ENCODE measurements at regions not wholly inside any gene's neighbourhood (a gene's known extent, or its start where the extent isn't known, plus 50 kb on each side); places are given as distances from the start of the nearest gene placed in this dataset.
"Not testable (repeated sequence)": the region's sequence is repeated elsewhere in the genome, so short reads cannot be mapped to it uniquely, and the experiment has no call there.

- H3K4me3 ChIP-seq (ENCODE audit: low read depth, low read length): no peak overlapping the region
Observed at GRCh38 chr5:117394506-117395157, 820.0 kb upstream of the SEMA6A start.

DNA sequence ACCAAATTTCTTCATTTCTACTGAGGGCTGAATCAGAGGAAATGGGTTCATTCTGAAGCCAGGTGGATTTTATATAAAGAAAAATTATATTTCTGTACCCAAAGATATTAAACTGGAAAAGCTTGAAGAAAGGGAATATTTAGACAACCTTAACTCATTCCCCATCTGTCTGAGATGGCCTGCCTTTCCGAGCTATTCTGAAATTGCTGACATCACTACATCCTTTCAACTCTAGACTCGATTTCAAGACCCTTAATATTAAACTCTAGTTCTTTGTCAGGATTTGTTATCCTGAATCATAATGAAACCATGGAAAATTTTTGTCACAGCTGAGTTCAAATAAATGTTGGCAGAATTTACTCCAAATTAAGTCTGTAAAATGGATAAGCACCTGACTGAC lies 818.5 kb upstream of the SEMA6A start:
- no peak overlapping the region for H3K4me3 ChIP-seq (ENCODE audit: low read depth, low read length)

GRCh38 chr5:117380316-117380715 lies 805.7 kb upstream of the SEMA6A start:
- no peak overlapping the region for H3K4me3 ChIP-seq (ENCODE audit: low read depth, low read length)

DNA sequence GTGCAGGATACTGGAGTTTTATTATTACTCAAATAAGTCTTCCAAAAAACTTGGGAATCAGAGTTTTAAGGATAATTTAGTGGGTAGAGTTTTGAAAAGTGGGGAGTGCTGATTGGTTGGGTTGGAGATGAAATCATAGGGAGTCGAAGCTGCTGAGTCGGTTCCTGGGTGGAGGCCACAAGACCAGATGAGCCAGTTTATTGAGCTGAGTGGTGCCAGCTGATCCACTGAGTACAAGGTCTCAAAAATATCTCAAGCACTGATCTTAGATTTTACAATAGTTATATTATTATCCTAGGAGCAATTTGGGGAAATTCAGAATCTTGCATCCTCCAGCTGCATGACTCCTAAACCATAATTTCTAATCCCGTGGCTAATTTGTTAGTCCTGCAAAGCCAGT lies 804.9 kb upstream of the SEMA6A start:
- H3K4me3 ChIP-seq (ENCODE audit: low read depth, low read length): no peak overlapping the region

DNA sequence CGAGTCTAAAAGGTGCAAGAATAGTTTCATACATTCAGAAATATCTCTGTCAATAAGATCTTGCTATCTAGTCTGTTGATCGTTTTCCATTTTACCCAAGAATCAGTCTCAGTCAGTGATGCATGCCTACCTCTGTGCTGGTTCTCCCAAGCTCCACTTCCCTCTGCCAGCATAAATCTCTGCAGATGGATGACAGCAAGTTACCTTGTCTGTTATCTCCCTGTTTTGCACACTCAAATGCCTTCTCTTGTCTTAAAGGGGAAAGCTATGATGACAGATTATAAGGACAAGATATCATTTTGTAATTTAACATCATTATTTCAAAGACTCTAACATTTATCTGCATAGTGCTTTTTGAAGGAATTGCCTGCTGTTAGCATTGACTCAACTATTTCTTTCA lies 802.1 kb upstream of the SEMA6A start:
- no peak overlapping the region for H3K4me3 ChIP-seq (ENCODE audit: low read depth, low read length)

GRCh38 chr5:117359895-117360294 lies 785.3 kb upstream of the SEMA6A start:
- no peak overlapping the region for H3K4me3 ChIP-seq (ENCODE audit: low read depth, low read length)

GRCh38 chr5:117357886-117358285 lies 783.3 kb upstream of the SEMA6A start:
- H3K4me3 ChIP-seq (ENCODE audit: low read depth, low read length): no peak overlapping the region

DNA sequence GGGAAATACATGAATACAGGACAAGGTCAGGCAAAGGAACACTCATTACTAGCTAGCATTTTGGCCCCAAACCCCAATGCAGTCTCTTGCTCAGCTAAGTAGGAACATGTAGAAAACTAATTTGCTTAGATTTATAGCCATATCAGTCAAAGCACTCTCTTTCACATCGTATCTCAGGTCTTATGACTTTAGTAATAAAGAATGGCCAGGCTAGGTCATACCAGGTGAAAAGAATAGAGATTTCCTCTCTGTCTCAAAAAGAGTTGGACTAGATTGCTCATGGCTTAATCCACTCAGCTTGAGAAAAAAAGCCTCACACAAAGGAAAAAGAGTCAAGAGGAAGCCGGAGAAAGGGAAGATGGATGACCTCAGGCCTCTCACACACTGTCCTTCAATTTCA lies 772.7 kb upstream of the SEMA6A start:
- H3K4me3 ChIP-seq (ENCODE audit: low read depth, low read length): no peak overlapping the region

DNA sequence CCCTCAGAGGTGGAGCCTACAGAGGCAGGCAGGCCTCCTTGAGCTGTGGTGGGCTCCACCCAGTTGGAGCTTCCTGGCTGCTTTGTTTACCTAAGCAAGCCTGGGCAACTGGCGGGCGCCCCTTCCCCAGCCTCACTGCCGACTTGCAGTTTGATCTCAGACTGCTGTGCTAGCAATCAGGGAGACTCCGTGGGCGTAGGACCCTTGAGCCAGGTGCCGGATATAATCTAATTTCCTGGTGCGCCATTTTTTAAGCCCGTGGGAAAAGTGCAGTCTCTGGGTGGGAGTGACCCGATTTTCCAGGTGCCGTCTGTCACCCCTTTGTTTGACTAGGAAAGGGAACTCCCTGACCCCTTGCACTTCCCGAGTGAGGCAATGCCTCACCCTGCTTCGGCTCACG lies 769.1 kb upstream of the SEMA6A start:
- not testable (repeated sequence) for H3K4me3 ChIP-seq (ENCODE audit: low read depth, low read length)

DNA sequence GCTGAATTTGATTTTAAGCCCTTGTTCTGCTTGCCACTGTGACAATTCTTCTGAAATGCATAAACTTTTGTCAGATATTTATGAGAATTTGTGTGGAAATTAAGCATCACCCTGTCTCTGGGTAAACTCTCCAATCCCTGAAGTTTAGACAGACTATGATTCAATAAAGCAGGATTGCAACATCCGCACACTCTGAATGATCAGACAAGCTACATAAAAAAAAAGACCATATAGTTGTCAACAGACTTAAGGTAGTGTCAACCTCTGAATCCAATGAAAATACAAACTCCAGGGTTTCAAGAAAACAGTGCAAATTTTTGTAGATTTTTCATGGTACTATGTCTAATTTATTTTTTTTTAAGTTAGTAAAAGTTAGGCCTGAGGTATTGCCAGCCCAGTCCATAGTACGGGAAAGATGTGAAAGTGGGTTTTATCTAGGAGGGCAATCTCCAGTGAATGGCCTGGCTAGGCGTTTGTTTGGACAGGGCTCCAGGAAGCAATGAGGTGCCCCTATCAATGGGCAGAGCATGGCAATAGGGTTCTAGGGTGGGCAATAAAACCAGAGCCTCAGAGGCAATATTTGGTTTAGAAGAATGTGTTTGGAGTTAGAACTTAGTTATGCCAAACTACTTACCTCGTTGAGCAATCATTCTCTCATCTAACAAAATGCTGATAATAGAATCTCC lies 762.6 kb upstream of the SEMA6A start:
- H3K4me3 ChIP-seq (ENCODE audit: low read depth, low read length): no peak overlapping the region

DNA sequence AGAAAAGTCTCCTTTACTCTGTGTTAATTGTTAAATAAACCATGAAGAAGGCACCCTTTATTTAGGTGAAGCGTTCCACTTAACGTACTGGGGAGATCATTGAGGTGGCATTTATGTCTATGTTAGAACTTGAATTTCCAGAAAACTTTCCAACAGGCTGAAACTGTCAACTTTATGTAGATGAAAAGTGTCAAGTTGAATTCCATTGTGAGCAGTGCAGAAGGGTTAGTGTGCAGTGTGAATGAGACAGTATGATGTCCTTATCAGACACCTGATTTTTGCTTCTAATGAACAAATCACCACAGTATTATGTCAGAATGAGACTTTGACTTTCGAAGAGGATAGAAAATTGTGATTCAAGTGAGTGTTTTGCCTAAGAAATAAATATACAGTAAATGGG lies 761.6 kb upstream of the SEMA6A start:
- H3K4me3 ChIP-seq (ENCODE audit: low read depth, low read length): no peak overlapping the region

GRCh38 chr5:117333011-117333410 lies 758.4 kb upstream of the SEMA6A start:
- H3K4me3 ChIP-seq (ENCODE audit: low read depth, low read length): no peak overlapping the region

DNA sequence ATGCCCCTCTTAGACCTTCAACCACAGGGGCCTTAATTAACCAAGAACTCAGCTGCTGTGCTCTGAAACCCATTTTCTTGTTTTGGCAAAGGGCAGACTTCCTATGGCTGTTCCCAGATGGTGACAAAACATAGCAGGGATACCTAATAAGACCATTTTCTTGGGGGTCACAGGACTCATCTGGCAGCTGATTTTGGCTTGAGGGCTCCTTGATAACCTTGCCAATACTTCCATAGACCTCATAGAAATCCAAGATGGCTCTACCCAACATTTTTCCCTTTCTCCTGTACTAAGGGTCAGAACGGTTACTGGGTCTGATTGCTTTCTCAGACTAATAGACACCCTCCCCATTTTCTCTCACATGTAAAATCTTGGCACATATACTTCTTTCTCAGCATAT lies 757.7 kb upstream of the SEMA6A start:
- H3K4me3 ChIP-seq (ENCODE audit: low read depth, low read length): no peak overlapping the region

- no peak overlapping the region for H3K4me3 ChIP-seq (ENCODE audit: low read depth, low read length)
Observed at GRCh38 chr5:117327511-117327910, 752.9 kb upstream of the SEMA6A start.

DNA sequence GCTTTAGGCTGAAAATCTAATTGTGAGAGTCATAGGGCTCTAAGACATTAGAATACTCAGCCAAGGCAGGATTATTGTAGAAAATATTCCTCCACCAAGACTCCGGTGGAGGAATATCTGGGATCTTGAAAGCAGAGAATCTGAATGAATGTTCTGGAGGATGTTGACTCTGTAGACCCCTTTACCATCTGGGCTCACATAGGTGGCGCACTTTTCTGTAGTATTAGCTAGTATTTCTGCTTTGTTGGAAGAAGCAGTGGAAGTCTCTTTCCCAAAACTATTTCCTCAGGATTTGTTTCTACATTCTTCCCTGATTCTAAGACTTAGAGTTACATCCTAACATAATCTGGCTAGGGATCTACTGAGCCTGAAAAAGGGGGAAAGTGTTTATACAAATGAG lies 752.4 kb upstream of the SEMA6A start:
- no peak overlapping the region for H3K4me3 ChIP-seq (ENCODE audit: low read depth, low read length)

DNA sequence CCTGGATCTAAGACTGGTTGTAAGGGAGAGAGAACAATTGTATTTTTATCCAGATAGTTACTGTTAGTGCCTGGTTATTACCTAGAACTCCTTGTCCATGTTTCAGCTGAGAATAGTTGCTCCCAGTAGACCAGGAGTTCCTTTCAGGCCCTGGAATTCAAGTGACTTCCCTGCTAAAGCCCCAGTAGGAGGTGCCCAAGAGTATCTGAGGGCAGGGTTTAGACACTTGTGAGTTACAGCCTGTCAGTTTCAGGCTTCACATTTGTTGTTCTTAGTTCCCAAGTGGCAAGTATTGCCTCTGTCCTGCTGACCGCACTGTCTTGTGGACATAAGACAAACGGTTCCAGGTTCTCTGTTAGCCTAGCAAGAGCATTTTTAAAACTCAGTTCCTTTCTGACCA lies 743.9 kb upstream of the SEMA6A start:
- no peak overlapping the region for H3K4me3 ChIP-seq (ENCODE audit: low read depth, low read length)

GRCh38 chr5:117315170-117315569 lies 740.5 kb upstream of the SEMA6A start:
- H3K4me3 ChIP-seq (ENCODE audit: low read depth, low read length): no peak overlapping the region

- H3K4me3 ChIP-seq (ENCODE audit: low read depth, low read length): not testable (repeated sequence)
Observed at GRCh38 chr5:117304512-117305107, 730.0 kb upstream of the SEMA6A start.

DNA sequence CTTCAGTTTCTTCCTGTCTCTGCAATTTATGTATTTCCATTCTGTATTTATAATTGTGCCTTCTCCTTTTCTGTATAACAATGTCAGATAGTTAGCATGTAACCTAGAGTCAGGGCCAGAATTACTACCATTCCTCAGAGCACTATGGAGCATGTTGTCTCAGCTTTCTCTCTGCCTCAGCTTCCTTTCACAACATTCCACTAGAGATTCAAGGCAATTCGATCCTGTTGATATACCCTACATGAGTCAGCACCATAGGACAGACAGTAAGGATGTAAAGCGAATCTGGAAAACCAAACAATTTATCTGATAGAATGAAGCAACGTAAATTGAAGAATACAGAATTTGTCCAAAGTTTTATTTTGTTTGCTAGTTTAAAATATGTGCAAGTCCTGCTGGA lies 728.3 kb upstream of the SEMA6A start:
- H3K4me3 ChIP-seq (ENCODE audit: low read depth, low read length): no peak overlapping the region

- no peak overlapping the region for H3K4me3 ChIP-seq (ENCODE audit: low read depth, low read length)
Observed at GRCh38 chr5:117302473-117302872, 727.9 kb upstream of the SEMA6A start.

DNA sequence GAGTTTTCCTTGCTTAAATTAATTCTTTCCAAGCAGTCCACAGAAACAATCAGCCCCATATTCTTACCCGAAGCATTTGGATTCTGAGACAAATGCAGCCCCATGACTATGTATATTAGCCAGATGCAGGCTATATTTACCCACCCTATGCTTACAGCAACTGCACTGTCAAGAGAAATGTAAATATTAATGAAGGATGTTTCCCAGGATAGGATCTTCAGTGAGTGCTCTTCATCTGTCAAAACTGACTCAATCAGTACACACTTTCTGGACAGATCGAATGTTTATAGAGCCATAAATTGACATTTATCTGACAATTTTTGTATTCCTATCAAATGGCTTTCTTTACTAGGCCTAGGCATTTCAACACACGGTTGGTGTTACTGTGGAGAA lies 725.3 kb upstream of the SEMA6A start:
- no peak overlapping the region for H3K4me3 ChIP-seq (ENCODE audit: low read depth, low read length)

GRCh38 chr5:117299224-117299935 lies 724.8 kb upstream of the SEMA6A start:
- H3K4me3 ChIP-seq (ENCODE audit: low read depth, low read length): no peak overlapping the region
